ENCODE measurements at regions not wholly inside any gene's neighbourhood (a gene's known extent, or its start where the extent isn't known, plus 50 kb on each side); places are given as distances from the start of the nearest gene placed in this dataset.

DNA sequence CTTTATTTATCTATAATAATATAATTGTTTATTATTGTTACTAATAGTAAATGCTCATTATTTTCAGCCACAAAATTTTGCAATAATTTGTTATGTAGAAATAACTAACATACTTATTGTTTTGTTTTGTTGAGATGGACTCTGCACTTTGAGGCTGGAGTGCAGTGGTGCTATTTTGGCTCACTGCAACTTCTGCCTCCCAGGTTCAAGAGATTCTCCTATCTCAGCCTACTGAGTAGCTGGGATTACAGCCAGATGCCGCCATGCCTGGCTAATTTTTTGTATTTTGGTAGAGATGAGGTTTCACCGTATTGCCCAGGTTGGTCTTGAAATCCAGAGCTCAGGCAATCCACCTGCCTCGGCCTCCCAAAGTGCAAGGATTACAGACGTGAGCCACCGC is 76.6 kb upstream of the RAP1B start:
- no peak overlapping the region for H3K9ac ChIP-seq (ENCODE audit: low read depth, low read length, poor library complexity, severe bottlenecking)
- no peaks in the 10 kb centered on the region for H3K9me2 ChIP-seq (replicated peaks; ENCODE audit: low read depth, low read length)
- peaks cover 17% of the 10 kb centered on the region for H3K4me1 ChIP-seq (ENCODE audit: insufficient read depth, low read length, poor library complexity, severe bottlenecking)
- H3K27me3 ChIP-seq (ENCODE audit: insufficient read depth, low read length, poor library complexity, severe bottlenecking) = no peaks in the 10 kb centered on the region
- H4K20me1 ChIP-seq (ENCODE audit: insufficient read depth, low read length, poor library complexity, severe bottlenecking) = no peaks in the 10 kb centered on the region
- no peak overlapping the region for H3K4me2 ChIP-seq (ENCODE audit: low read depth, low read length, poor library complexity, severe bottlenecking)
- no peaks in the 10 kb centered on the region for H3K9me3 ChIP-seq (ENCODE audit: insufficient read depth, low read depth, low read length)
- H2AFZ ChIP-seq (ENCODE audit: low read length) = no peak overlapping the region
- no peaks in the 10 kb centered on the region for H3K36me3 ChIP-seq (ENCODE audit: insufficient read depth, low read length)
- H3K79me2 ChIP-seq (ENCODE audit: insufficient read depth, low read length) = no peaks in the 10 kb centered on the region
- TF ChIP-seq, protein P1, sequence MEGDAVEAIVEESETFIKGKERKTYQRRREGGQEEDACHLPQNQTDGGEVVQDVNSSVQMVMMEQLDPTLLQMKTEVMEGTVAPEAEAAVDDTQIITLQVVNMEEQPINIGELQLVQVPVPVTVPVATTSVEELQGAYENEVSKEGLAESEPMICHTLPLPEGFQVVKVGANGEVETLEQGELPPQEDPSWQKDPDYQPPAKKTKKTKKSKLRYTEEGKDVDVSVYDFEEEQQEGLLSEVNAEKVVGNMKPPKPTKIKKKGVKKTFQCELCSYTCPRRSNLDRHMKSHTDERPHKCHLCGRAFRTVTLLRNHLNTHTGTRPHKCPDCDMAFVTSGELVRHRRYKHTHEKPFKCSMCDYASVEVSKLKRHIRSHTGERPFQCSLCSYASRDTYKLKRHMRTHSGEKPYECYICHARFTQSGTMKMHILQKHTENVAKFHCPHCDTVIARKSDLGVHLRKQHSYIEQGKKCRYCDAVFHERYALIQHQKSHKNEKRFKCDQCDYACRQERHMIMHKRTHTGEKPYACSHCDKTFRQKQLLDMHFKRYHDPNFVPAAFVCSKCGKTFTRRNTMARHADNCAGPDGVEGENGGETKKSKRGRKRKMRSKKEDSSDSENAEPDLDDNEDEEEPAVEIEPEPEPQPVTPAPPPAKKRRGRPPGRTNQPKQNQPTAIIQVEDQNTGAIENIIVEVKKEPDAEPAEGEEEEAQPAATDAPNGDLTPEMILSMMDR (conservative IDR thresholded peaks at IDR 0.05; ENCODE audit: low read length) = no peak
- no peak for TF ChIP-seq EZH2phosphoT487 (IDR thresholded peaks at IDR 0.05; ENCODE audit: borderline replicate concordance)
- H3K4me3 ChIP-seq (ENCODE audit: low read length, poor library complexity, severe bottlenecking) = no peak overlapping the region
- no peaks in the 10 kb centered on the region for H3F3A ChIP-seq (ENCODE audit: low read depth)

DNA sequence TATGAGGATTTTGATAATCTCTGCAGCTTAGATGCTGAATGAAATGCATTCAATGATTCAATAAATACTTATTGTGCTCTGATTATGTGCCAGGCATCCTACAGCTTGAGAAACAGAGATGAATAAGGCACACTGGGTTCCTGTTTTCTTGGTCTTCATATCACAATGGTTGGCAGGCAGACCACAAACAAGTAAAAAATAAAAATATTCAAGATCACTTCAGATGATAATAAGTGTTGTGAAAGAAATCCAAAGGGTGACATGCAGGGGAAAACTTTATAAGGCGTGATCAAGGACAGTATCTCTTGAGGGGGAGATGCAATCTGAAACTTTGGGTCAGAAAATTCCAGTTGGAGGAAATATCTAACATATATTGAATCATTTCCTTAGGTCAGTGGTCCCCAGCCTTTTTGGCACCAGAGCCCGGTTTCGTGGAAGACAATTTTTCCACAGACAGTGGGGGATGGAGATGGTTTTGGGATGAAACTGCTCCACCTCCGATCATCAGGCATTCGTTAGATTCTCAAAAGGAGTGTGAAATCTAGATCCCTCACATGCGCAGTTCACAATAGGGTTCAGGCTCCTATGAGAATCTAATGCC is 73.7 kb upstream of the RAP1B start:
- no peaks in the 10 kb centered on the region for H3K9me3 ChIP-seq (ENCODE audit: insufficient read depth, low read depth, low read length)
- H3F3A ChIP-seq (ENCODE audit: low read depth) = no peaks in the 10 kb centered on the region
- no peak overlapping the region for H2AFZ ChIP-seq (ENCODE audit: low read length)
- peaks cover 27% of the 10 kb centered on the region for H3K4me1 ChIP-seq (ENCODE audit: insufficient read depth, low read length, poor library complexity, severe bottlenecking)
- no peaks in the 10 kb centered on the region for H4K20me1 ChIP-seq (ENCODE audit: insufficient read depth, low read length, poor library complexity, severe bottlenecking)
- no peaks in the 10 kb centered on the region for H3K79me2 ChIP-seq (ENCODE audit: insufficient read depth, low read length)
- no peak overlapping the region for H3K9ac ChIP-seq (ENCODE audit: low read depth, low read length, poor library complexity, severe bottlenecking)
- H3K4me3 ChIP-seq (ENCODE audit: low read length, poor library complexity, severe bottlenecking) = no peak overlapping the region
- H3K27me3 ChIP-seq (ENCODE audit: insufficient read depth, low read length, poor library complexity, severe bottlenecking) = no peaks in the 10 kb centered on the region
- H3K9me2 ChIP-seq (replicated peaks; ENCODE audit: low read depth, low read length) = no peaks in the 10 kb centered on the region
- H3K36me3 ChIP-seq (ENCODE audit: insufficient read depth, low read length) = no peaks in the 10 kb centered on the region
- no peak for TF ChIP-seq EZH2phosphoT487 (IDR thresholded peaks at IDR 0.05; ENCODE audit: borderline replicate concordance)
- TF ChIP-seq, protein P1 (conservative IDR thresholded peaks at IDR 0.05; ENCODE audit: low read length) = no peak
- no peak overlapping the region for H3K4me2 ChIP-seq (ENCODE audit: low read depth, low read length, poor library complexity, severe bottlenecking)

DNA sequence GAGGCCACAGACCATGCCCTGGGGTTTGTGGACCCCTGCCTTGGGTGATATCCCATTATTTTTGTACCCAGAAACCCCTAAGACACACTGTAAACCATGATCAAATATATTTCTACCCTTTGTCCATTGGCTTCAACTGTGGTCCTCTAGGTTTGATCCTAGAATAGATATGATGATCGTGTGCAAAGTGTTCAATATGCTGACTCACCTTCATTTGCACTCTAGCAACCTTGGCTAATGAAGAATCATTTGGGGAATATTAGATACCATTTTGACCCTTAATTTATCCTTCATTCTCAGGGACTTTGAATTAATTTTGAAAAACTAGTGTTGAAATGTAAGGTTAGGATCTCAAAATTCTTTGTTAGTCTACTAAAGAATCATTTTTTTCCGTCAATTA is 73.1 kb upstream of the RAP1B start:
- TF ChIP-seq, protein P1 (conservative IDR thresholded peaks at IDR 0.05; ENCODE audit: low read length) = no peak
- no peak for TF ChIP-seq EZH2phosphoT487 (IDR thresholded peaks at IDR 0.05; ENCODE audit: borderline replicate concordance)
- H3K9me2 ChIP-seq (replicated peaks; ENCODE audit: low read depth, low read length) = no peaks in the 10 kb centered on the region
- no peaks in the 10 kb centered on the region for H3K27me3 ChIP-seq (ENCODE audit: insufficient read depth, low read length, poor library complexity, severe bottlenecking)

More for the DNA sequence above, 73.1 kb upstream of the RAP1B start:
- no peaks in the 10 kb centered on the region for H3F3A ChIP-seq (ENCODE audit: low read depth)
- H3K4me1 ChIP-seq (ENCODE audit: insufficient read depth, low read length, poor library complexity, severe bottlenecking) = peaks cover 33% of the 10 kb centered on the region
- H4K20me1 ChIP-seq (ENCODE audit: insufficient read depth, low read length, poor library complexity, severe bottlenecking) = no peaks in the 10 kb centered on the region
- no peak overlapping the region for H3K4me2 ChIP-seq (ENCODE audit: low read depth, low read length, poor library complexity, severe bottlenecking)
- no peak overlapping the region for H2AFZ ChIP-seq (ENCODE audit: low read length)
- H3K9me3 ChIP-seq (ENCODE audit: insufficient read depth, low read depth, low read length) = no peaks in the 10 kb centered on the region
- no peaks in the 10 kb centered on the region for H3K79me2 ChIP-seq (ENCODE audit: insufficient read depth, low read length)
- H3K36me3 ChIP-seq (ENCODE audit: insufficient read depth, low read length) = no peaks in the 10 kb centered on the region
- H3K4me3 ChIP-seq (ENCODE audit: low read length, poor library complexity, severe bottlenecking) = no peak overlapping the region
- H3K9ac ChIP-seq (ENCODE audit: low read depth, low read length, poor library complexity, severe bottlenecking) = no peak overlapping the region

Measured in Loucy (cell line).